Kidney (tissue), 13 donors: ENCODE measurements at regions not wholly inside any gene's neighbourhood (a gene's known extent, or its start where the extent isn't known, plus 50 kb on each side); places are given as distances from the start of the nearest gene placed in this dataset.

ENCODE experiments used
- DNase-seq, 5 donors: peaks; one replicate each; pipeline ENCODE4 v3.0.0-alpha.2; 2013 to 2020
- FAIRE-seq: peaks from 2 replicates; lab custom pipeline; 2012; peaks lifted over from hg19 to GRCh38; lab: Jason Lieb, UNC
- H3K27ac ChIP-seq, 2 donors: one replicate each; pipeline ENCODE4 v1.7.0; 2013; ENCODE audit warnings: low read depth in 2 of 2, low read length in 2 of 2, inconsistent platforms in 1 of 2
- H3K27me3 ChIP-seq: one replicate; pipeline ENCODE4 v1.7.1; 2013; ENCODE audit warnings: low read length, inconsistent platforms; ENCODE audit not compliant: control insufficient read depth, insufficient read depth
- H3K36me3 ChIP-seq, 3 donors: one replicate each; pipeline versions ENCODE4 v1.7.0 to v1.7.1; 2013; ENCODE audit warnings: low read length in 3 of 3, control low read depth in 1 of 3, inconsistent platforms in 1 of 3; ENCODE audit not compliant: insufficient read depth in 3 of 3, control insufficient read depth in 2 of 3
- H3K4me1 ChIP-seq, 3 donors: one replicate each; pipeline versions ENCODE4 v1.7.0 to v1.7.1; 2013; ENCODE audit warnings: low read length in 3 of 3, inconsistent platforms in 1 of 3, low read depth in 1 of 3; ENCODE audit not compliant: control insufficient read depth in 2 of 3, insufficient read depth in 2 of 3
- H3K4me3 ChIP-seq, 3 donors: one replicate each; pipeline versions ENCODE4 v1.7.0 to v1.8.1; 2013; ENCODE audit warnings: low read length in 3 of 3, control low read depth in 1 of 3, inconsistent platforms in 1 of 3
- H3K9ac ChIP-seq, 3 donors: one replicate each; pipeline versions ENCODE4 v1.7.0 to v1.7.1; 2013; ENCODE audit warnings: low read length in 3 of 3, control low read depth in 1 of 3, inconsistent platforms in 1 of 3
- H3K9me3 ChIP-seq, 3 donors: one replicate each; pipeline versions ENCODE4 v1.7.0 to v1.7.1; 2013; ENCODE audit warnings: low read length in 3 of 3, control low read depth in 1 of 3, inconsistent platforms in 1 of 3; ENCODE audit not compliant: control insufficient read depth in 2 of 3, insufficient read depth in 1 of 3
- intact Hi-C: fragments of 100-400 bp; cut with DNase I; formaldehyde crosslinking; loops from one replicate; pipeline ENCODE4 v1.11.1; 2022
- TF ChIP-seq, protein P1 (sequence below): IDR thresholded peaks from 3 replicates; pipeline ENCODE4 v1.5.1; 2012; ENCODE audit warnings: mild to moderate bottlenecking, moderate library complexity, borderline replicate concordance; ENCODE audit not compliant: insufficient read depth; ENCODE audit errors: extremely low read depth
- donor health status: control.
- donor health status: control.
- donor health status: control.
- donor health status: control.
- donor health status: control.
- donor health status: DM: yes; HTN: yes; CAD: no.
- donor health status: Normal renal cell carcinoma (clear cell type).

DNA sequence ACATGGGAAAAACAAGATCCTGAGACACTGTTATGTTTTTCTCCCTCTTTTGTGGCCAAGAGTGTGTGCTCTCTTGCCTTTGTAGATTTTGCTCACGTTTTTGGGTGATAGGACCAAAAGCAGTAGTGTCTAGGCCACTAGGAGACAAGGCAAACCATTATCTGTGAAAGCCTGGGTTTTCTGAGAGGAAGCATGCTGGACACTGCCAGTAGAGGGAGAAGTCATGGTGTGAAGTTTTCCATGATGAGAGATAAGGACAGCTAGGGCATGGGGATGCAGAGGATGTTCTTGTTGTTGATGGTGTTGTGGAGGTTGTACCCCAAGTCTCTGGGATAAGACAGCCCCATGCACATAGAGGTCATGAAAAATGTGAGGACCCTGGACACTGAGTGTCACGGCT lies 285.3 kb downstream of the SOX11 start:
- Histone ChIP-seq H3K4me3 (no peak overlapping the region), H3K27ac (no peak overlapping the region), H3K9me3 (no peaks in the 10 kb centered on the region), H3K4me1 (no peaks in the 10 kb centered on the region), H3K36me3 (no peaks in the 10 kb centered on the region), H3K27me3 (no peaks in the 10 kb centered on the region), H3K9ac (no peak overlapping the region)
- DNase-seq (no peak), FAIRE-seq (no peak)
- intact Hi-C loops = no loop called here
- TF ChIP-seq, protein P1, sequence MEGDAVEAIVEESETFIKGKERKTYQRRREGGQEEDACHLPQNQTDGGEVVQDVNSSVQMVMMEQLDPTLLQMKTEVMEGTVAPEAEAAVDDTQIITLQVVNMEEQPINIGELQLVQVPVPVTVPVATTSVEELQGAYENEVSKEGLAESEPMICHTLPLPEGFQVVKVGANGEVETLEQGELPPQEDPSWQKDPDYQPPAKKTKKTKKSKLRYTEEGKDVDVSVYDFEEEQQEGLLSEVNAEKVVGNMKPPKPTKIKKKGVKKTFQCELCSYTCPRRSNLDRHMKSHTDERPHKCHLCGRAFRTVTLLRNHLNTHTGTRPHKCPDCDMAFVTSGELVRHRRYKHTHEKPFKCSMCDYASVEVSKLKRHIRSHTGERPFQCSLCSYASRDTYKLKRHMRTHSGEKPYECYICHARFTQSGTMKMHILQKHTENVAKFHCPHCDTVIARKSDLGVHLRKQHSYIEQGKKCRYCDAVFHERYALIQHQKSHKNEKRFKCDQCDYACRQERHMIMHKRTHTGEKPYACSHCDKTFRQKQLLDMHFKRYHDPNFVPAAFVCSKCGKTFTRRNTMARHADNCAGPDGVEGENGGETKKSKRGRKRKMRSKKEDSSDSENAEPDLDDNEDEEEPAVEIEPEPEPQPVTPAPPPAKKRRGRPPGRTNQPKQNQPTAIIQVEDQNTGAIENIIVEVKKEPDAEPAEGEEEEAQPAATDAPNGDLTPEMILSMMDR = no peak

DNA sequence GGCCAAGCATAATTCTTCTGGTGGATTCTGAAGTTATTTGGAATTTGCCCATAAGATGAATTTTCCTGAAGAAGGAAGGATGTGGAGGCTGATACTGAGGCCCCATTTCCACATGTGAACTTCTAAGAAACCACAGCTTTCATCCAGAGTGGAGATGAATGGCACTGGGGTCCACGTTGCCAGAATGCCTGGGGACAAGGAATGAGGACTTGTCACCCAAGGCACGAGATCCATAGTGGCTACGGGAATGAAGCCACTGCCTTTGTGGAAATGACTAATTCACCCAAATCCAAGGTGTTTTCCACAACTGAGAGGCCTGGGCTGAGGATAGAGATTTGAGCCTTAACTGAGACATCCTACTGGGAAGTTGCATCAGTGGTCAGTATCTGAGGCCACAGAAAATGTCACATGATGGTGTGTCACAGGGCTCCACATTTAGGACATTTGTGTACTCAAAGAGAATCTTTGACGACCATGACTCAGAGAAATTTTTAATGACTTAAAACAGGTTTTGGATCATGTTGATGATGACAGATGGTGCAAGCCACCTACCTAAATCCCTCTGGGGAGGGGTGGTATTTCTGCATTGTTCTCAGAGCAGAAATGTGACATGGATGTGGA lies 286.1 kb downstream of the SOX11 start:
- no peak overlapping the region for H3K27ac ChIP-seq
- DNase-seq = no peak
- intact Hi-C loops = no loop called here
- TF ChIP-seq, protein P1 = no peak
- no peaks in the 10 kb centered on the region for H3K4me1 ChIP-seq
- no peaks in the 10 kb centered on the region for H3K27me3 ChIP-seq
- H3K4me3 ChIP-seq = no peak overlapping the region
- no peaks in the 10 kb centered on the region for H3K9me3 ChIP-seq
- FAIRE-seq = no peak
- no peak overlapping the region for H3K9ac ChIP-seq
- H3K36me3 ChIP-seq = no peaks in the 10 kb centered on the region

DNA sequence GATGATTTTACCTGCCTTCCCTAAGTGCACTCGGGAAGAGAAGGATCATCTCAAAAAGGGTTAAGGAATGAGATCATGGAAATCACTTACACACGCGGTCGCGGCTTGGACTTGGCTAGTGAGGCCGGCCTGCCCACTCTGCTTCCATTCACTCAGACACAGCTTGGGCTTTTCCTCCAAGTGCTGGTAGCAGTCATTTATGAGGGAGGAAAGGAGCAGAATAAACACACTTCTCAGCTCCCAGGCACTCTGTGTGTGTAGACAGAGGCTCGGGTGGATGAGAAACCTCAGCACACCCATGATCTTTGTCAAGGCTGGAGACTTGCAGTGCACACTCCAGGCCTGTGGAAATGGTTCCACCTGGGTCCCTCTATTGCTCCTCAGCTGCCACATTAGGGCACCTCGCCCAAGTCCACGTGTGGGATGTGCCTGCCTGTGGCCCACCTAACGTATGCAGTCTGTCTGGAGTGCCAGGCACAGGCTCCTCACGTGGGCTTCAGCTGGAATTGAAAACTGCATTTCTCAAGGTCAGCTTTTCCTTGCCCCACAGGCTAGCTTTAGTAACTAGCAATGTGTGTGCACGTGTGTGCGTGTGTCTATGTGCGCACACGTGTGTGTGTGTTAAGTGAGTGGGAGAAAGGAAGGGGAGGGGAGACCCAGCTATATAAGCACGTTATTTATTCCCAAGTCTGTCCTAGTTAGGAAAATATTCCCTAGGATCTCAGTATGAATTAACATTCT lies 288.4 kb downstream of the SOX11 start:
- intact Hi-C loops = no loop called here
- Histone ChIP-seq H3K27ac (no peak overlapping the region), H3K4me3 (peak overlapping the region in 1 of 3 donors; percentile 14), H3K9ac (no peak overlapping the region), H3K36me3 (no peaks in the 10 kb centered on the region), H3K9me3 (no peaks in the 10 kb centered on the region), H3K27me3 (no peaks in the 10 kb centered on the region), H3K4me1 (no peaks in the 10 kb centered on the region)
- DNase-seq (peak; percentile 33 to 65 (median 56)), FAIRE-seq (no peak)
- TF ChIP-seq, protein P1 = no peak
